ENCODE measurements at regions not wholly inside any gene's neighbourhood (a gene's known extent, or its start where the extent isn't known, plus 50 kb on each side); places are given as distances from the start of the nearest gene placed in this dataset.
"Not testable (repeated sequence)": the region's sequence is repeated elsewhere in the genome, so short reads cannot be mapped to it uniquely, and the experiment has no call there.

DNA sequence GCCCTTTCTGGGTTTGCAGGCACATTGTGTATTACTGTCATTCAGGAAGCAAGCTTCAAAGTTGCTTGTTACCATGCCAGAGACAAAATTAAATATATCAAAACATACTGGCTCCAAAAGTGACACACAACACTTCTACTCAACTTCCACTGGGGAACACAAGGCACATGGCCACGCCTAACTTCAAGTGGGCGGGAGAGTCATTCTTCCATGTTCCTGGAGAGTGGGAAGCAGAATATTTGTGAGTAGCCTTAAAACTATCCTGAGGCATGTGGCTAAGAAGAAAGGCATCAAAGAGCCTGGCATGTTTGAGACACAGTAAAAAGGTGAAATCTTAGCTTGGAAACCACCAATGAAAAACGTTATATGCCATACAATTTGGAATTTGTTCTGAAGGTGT is 90.5 kb upstream of the TACR1 start:
- no peaks in the 10 kb centered on the region; the same call in 1 of the 2 replicates for H3F3A ChIP-seq (ENCODE audit: insufficient read depth, low read length)
- H3K9me3 ChIP-seq (replicated peaks; ENCODE audit: insufficient read depth, low read length) = no peaks in the 10 kb centered on the region
- H3K4me3 ChIP-seq (ENCODE audit: low read length) = no peak overlapping the region
- H3K27ac ChIP-seq (ENCODE audit: low read length) = no peak overlapping the region
- H3K4me1 ChIP-seq (ENCODE audit: low read length) = no peaks in the 10 kb centered on the region
- H2AFZ ChIP-seq (ENCODE audit: low read length) = no peak overlapping the region
- no peaks in the 10 kb centered on the region for H4K20me1 ChIP-seq (ENCODE audit: insufficient read depth, low read length)
- DNase-seq = no peak
- no peak overlapping the region for H3K9ac ChIP-seq (ENCODE audit: low read length)
- no peaks in the 10 kb centered on the region for H3K9me2 ChIP-seq (replicated peaks; ENCODE audit: insufficient read depth, low read length)
- H3K4me2 ChIP-seq (ENCODE audit: low read depth, low read length) = no peak overlapping the region
- H3K36me3 ChIP-seq (replicated peaks; ENCODE audit: insufficient read depth, low read length) = no peaks in the 10 kb centered on the region
- no peaks in the 10 kb centered on the region for H3K27me3 ChIP-seq (replicated peaks; ENCODE audit: insufficient read depth, low read length)
- no peaks in the 10 kb centered on the region for H3K79me2 ChIP-seq (ENCODE audit: low read length)
- TF ChIP-seq EZH2 (optimal IDR thresholded peaks at IDR 0.05; ENCODE audit: low read depth, low read length) = no peak
- no peak for TF ChIP-seq CTCF (IDR thresholded peaks at IDR 0.05; ENCODE audit: low read length)
- TF ChIP-seq EZH2phosphoT487 (IDR thresholded peaks at IDR 0.05; ENCODE audit: low read length) = no peak

DNA sequence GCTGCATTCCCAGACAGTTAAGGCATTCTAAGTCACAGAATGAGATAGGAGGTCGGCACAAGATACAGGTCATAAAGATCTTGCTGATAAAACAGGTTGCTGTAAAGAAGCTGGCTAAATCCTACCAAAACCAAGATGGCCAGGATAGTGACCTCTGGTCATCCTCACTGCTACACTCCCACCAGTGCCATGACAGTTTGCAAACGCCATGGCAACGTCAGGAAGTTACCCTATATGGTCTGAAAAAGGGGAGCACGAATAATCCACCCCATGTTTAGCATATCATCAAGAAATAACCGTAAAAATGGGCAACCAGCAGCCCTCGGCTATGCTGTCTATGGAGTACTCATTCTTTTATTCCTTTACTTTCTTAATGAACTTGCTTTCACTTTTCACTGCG is 89.9 kb upstream of the TACR1 start:
- H3K27ac ChIP-seq (ENCODE audit: low read length); H3K9me3 ChIP-seq (replicated peaks; ENCODE audit: insufficient read depth, low read length); DNase-seq; H3K4me3 ChIP-seq (ENCODE audit: low read length); H3K9ac ChIP-seq (ENCODE audit: low read length); H3K9me2 ChIP-seq (replicated peaks; ENCODE audit: insufficient read depth, low read length); H4K20me1 ChIP-seq (ENCODE audit: insufficient read depth, low read length); H3K79me2 ChIP-seq (ENCODE audit: low read length); H2AFZ ChIP-seq (ENCODE audit: low read length); H3F3A ChIP-seq (ENCODE audit: insufficient read depth, low read length); H3K36me3 ChIP-seq (replicated peaks; ENCODE audit: insufficient read depth, low read length); H3K27me3 ChIP-seq (replicated peaks; ENCODE audit: insufficient read depth, low read length); H3K4me2 ChIP-seq (ENCODE audit: low read depth, low read length); H3K4me1 ChIP-seq (ENCODE audit: low read length): not testable (repeated sequence)

GRCh38 chr2:75288760-75289159 is 89.4 kb upstream of the TACR1 start:
- TF ChIP-seq EZH2 (optimal IDR thresholded peaks at IDR 0.05; ENCODE audit: low read depth, low read length) (no peak), EZH2phosphoT487 (IDR thresholded peaks at IDR 0.05; ENCODE audit: low read length) (no peak), CTCF (IDR thresholded peaks at IDR 0.05; ENCODE audit: low read length) (no peak)
- H3F3A ChIP-seq (ENCODE audit: insufficient read depth, low read length) = no peaks in the 10 kb centered on the region; the same call in 1 of the 2 replicates
- no peaks in the 10 kb centered on the region for H4K20me1 ChIP-seq (ENCODE audit: insufficient read depth, low read length)
- no peaks in the 10 kb centered on the region for H3K36me3 ChIP-seq (replicated peaks; ENCODE audit: insufficient read depth, low read length)
- H3K4me2 ChIP-seq (ENCODE audit: low read depth, low read length) = no peak overlapping the region
- peak; percentile 38 for DNase-seq
- H3K9me2 ChIP-seq (replicated peaks; ENCODE audit: insufficient read depth, low read length) = no peaks in the 10 kb centered on the region
- no peak overlapping the region for H3K9ac ChIP-seq (ENCODE audit: low read length)
- no peaks in the 10 kb centered on the region for H3K4me1 ChIP-seq (ENCODE audit: low read length)
- H3K79me2 ChIP-seq (ENCODE audit: low read length) = no peaks in the 10 kb centered on the region
- H3K27ac ChIP-seq (ENCODE audit: low read length) = no peak overlapping the region
- H2AFZ ChIP-seq (ENCODE audit: low read length) = no peak overlapping the region
- H3K27me3 ChIP-seq (replicated peaks; ENCODE audit: insufficient read depth, low read length) = no peaks in the 10 kb centered on the region
- H3K9me3 ChIP-seq (replicated peaks; ENCODE audit: insufficient read depth, low read length) = no peaks in the 10 kb centered on the region
- H3K4me3 ChIP-seq (ENCODE audit: low read length) = no peak overlapping the region

GRCh38 chr2:75287624-75288316 is 88.5 kb upstream of the TACR1 start:
- no peak overlapping the region for H3K27ac ChIP-seq (ENCODE audit: low read length)
- TF ChIP-seq EZH2 (optimal IDR thresholded peaks at IDR 0.05; ENCODE audit: low read depth, low read length) = no peak
- no peak for TF ChIP-seq CTCF (IDR thresholded peaks at IDR 0.05; ENCODE audit: low read length)
- TF ChIP-seq EZH2phosphoT487 (IDR thresholded peaks at IDR 0.05; ENCODE audit: low read length) = no peak
- H4K20me1 ChIP-seq (ENCODE audit: insufficient read depth, low read length) = no peaks in the 10 kb centered on the region
- no peaks in the 10 kb centered on the region for H3K9me3 ChIP-seq (replicated peaks; ENCODE audit: insufficient read depth, low read length)
- no peak overlapping the region for H3K4me3 ChIP-seq (ENCODE audit: low read length)
- no peaks in the 10 kb centered on the region for H3K79me2 ChIP-seq (ENCODE audit: low read length)
- H3F3A ChIP-seq (ENCODE audit: insufficient read depth, low read length) = no peaks in the 10 kb centered on the region; the same call in 1 of the 2 replicates
- H3K9me2 ChIP-seq (replicated peaks; ENCODE audit: insufficient read depth, low read length) = no peaks in the 10 kb centered on the region
- DNase-seq = peak; percentile 37
- no peaks in the 10 kb centered on the region for H3K27me3 ChIP-seq (replicated peaks; ENCODE audit: insufficient read depth, low read length)
- no peak overlapping the region for H2AFZ ChIP-seq (ENCODE audit: low read length)
- no peak overlapping the region for H3K4me2 ChIP-seq (ENCODE audit: low read depth, low read length)
- no peaks in the 10 kb centered on the region for H3K4me1 ChIP-seq (ENCODE audit: low read length)
- no peaks in the 10 kb centered on the region for H3K36me3 ChIP-seq (replicated peaks; ENCODE audit: insufficient read depth, low read length)
- no peak overlapping the region for H3K9ac ChIP-seq (ENCODE audit: low read length)
